GM23248 (cell line): ENCODE measurements at regions not wholly inside any gene's neighbourhood (a gene's known extent, or its start where the extent isn't known, plus 50 kb on each side); places are given as distances from the start of the nearest gene placed in this dataset.

Experiments
- EZH2 ChIP-seq: fragments of 200-600 bp; sonication (generic); IDR thresholded peaks from 2 replicates; pipeline ENCODE4 v1.6.1; 2018; ENCODE audit warnings: antibody characterized with exemption, mild to moderate bottlenecking; ENCODE audit not compliant: insufficient read depth, poor library complexity, severe bottlenecking
- EZH2phosphoT487 ChIP-seq: fragments of 200-600 bp; sonication (generic); IDR thresholded peaks from 2 replicates; pipeline ENCODE4 v1.6.1; 2018; ENCODE audit warnings: antibody characterized with exemption, moderate library complexity, mild to moderate bottlenecking, low read depth; ENCODE audit not compliant: insufficient read depth

GRCh38 chr12:13387101-13387500 is 190.6 kb downstream of the EMP1 start:
- no peak for TF ChIP-seq EZH2
- TF ChIP-seq EZH2phosphoT487, result no peak
